HL-60 (cell line): ENCODE measurements at regions not wholly inside any gene's neighbourhood (a gene's known extent, or its start where the extent isn't known, plus 50 kb on each side); places are given as distances from the start of the nearest gene placed in this dataset.

Experiments used
- DNase-seq, 2 experiments: peaks; one replicate each; pipeline ENCODE4 v3.0.0-alpha.2; 2010 to 2020; ENCODE audit warnings: low read depth in 1 of 2, low spot score in 1 of 2
- H3K27ac ChIP-seq: fragments of 250-450 bp; sonication (Bioruptor Pico); replicated peaks from 2 replicates; pipeline ENCODE4 v1.5.1; 2020; ENCODE audit warnings: mild to moderate bottlenecking, moderate library complexity
- H3K27me3 ChIP-seq: fragments of 250-450 bp; sonication (Bioruptor Pico); 2 replicates; pipeline ENCODE4 v1.5.1; 2021; ENCODE audit warnings: mild to moderate bottlenecking, moderate library complexity; ENCODE audit not compliant: insufficient read depth, poor library complexity, severe bottlenecking
- H3K4me3 ChIP-seq: replicated peaks from 2 replicates; pipeline ENCODE4 v1.5.1; 2011; ENCODE audit warnings: mild to moderate bottlenecking, control low read depth, low read length; ENCODE audit not compliant: insufficient read depth
- GABPA ChIP-seq: IDR thresholded peaks from 2 replicates; pipeline ENCODE4 v1.6.1; 2012; ENCODE audit warnings: low read depth
- POLR2AphosphoS5 ChIP-seq: IDR thresholded peaks from 2 replicates; pipeline ENCODE4 v1.6.1; 2012; ENCODE audit warnings: low read depth
- SPI1 ChIP-seq: IDR thresholded peaks from 2 replicates; pipeline ENCODE4 v1.6.1; 2012; ENCODE audit warnings: low read depth, mild to moderate bottlenecking, borderline replicate concordance
- TF ChIP-seq, protein P1 (sequence below): IDR thresholded peaks from 2 replicates; pipeline ENCODE4 v1.6.1; 2012; ENCODE audit warnings: low read depth; ENCODE audit not compliant: insufficient replicate concordance
- TF ChIP-seq, protein P2 (sequence below): IDR thresholded peaks from one replicate; pipeline ENCODE4 v1.5.1; 2011; ENCODE audit warnings: low read length, control low read depth, inconsistent platforms; ENCODE audit not compliant: insufficient read depth

DNA sequence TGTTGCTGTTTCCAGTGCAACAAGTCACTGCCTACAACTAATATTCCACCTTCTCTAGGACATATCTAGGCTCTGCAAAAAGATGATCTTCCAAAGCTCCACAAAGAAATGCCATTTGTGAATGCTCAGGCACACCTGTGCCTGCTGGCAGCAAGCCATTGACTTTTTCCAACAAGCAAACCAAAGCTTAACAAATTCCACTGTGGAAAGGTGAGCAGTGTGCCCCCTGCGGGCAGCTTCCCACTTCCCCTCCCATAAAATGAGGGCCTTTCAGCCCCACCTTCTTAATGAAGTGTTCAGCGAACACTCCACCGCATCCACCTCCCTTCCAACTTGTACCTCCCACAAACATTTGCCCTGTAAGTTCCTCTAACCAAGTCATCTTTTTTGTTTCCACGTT lies 157.5 kb upstream of the SLC24A5 start:
- TF ChIP-seq POLR2AphosphoS5 (no peak), SPI1 (no peak; the same call in 1 of the 2 replicates), GABPA (no peak)
- TF ChIP-seq, protein P1, sequence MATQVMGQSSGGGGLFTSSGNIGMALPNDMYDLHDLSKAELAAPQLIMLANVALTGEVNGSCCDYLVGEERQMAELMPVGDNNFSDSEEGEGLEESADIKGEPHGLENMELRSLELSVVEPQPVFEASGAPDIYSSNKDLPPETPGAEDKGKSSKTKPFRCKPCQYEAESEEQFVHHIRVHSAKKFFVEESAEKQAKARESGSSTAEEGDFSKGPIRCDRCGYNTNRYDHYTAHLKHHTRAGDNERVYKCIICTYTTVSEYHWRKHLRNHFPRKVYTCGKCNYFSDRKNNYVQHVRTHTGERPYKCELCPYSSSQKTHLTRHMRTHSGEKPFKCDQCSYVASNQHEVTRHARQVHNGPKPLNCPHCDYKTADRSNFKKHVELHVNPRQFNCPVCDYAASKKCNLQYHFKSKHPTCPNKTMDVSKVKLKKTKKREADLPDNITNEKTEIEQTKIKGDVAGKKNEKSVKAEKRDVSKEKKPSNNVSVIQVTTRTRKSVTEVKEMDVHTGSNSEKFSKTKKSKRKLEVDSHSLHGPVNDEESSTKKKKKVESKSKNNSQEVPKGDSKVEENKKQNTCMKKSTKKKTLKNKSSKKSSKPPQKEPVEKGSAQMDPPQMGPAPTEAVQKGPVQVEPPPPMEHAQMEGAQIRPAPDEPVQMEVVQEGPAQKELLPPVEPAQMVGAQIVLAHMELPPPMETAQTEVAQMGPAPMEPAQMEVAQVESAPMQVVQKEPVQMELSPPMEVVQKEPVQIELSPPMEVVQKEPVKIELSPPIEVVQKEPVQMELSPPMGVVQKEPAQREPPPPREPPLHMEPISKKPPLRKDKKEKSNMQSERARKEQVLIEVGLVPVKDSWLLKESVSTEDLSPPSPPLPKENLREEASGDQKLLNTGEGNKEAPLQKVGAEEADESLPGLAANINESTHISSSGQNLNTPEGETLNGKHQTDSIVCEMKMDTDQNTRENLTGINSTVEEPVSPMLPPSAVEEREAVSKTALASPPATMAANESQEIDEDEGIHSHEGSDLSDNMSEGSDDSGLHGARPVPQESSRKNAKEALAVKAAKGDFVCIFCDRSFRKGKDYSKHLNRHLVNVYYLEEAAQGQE, result no peak
- TF ChIP-seq, protein P2, sequence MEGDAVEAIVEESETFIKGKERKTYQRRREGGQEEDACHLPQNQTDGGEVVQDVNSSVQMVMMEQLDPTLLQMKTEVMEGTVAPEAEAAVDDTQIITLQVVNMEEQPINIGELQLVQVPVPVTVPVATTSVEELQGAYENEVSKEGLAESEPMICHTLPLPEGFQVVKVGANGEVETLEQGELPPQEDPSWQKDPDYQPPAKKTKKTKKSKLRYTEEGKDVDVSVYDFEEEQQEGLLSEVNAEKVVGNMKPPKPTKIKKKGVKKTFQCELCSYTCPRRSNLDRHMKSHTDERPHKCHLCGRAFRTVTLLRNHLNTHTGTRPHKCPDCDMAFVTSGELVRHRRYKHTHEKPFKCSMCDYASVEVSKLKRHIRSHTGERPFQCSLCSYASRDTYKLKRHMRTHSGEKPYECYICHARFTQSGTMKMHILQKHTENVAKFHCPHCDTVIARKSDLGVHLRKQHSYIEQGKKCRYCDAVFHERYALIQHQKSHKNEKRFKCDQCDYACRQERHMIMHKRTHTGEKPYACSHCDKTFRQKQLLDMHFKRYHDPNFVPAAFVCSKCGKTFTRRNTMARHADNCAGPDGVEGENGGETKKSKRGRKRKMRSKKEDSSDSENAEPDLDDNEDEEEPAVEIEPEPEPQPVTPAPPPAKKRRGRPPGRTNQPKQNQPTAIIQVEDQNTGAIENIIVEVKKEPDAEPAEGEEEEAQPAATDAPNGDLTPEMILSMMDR, result no peak
- DNase-seq, result peak in 1 of 2 experiments; percentile 29

DNA sequence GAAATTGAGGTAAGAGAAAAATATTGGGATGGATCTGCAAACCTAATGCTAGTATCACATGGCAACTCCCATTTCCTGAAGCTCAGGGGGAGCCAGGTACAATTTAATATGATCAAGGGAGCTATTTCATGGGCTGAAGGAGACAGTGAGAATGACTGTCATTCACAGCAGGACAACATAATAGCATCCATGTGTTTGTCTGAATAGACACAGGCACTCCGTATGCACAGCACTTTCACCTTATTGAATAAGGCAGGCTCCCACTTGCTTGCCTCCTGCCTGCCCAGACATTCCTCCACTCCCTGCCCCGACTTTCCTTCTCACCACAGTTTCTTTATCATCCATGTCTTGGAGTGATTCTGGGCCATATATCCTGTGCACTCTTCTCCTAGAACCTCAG lies 156.6 kb upstream of the SLC24A5 start:
- DNase-seq, result no peak
- TF ChIP-seq GABPA, result no peak
- no peak overlapping the region for H3K27ac ChIP-seq
- H3K27me3 ChIP-seq, result no peaks in the 10 kb centered on the region
- no peak overlapping the region for H3K4me3 ChIP-seq

More for the DNA sequence above, 157.5 kb upstream of the SLC24A5 start:
- Histone ChIP-seq H3K27me3 (no peaks in the 10 kb centered on the region), H3K27ac (peak overlapping the region; percentile 20; the same call in 1 of the 2 replicates), H3K4me3 (no peak overlapping the region)

DNA sequence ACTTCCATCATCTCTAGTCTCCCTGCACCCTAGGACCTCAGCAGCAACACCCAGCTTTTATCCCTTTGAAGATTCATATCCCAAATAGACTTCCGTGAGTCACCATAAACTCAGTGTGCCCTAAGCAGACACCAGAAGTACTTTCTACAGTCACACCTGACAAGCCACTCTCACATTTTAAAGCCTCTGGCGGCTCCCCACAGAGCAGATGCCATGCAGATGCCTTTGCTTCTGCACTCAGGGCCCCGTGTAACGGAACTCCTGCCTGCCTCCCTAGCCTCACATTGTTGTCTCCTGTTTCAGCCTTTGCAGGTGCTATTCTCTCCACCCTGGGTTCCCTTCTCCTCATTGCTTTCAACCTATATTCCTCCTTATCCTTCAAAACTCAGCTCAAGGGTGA lies 155.5 kb upstream of the SLC24A5 start:
- H3K4me3 ChIP-seq, result no peak overlapping the region
- no peaks in the 10 kb centered on the region for H3K27me3 ChIP-seq
- TF ChIP-seq, protein P2, result no peak
- TF ChIP-seq GABPA (no peak), SPI1 (no peak), POLR2AphosphoS5 (no peak)
- TF ChIP-seq, protein P1, result no peak
- no peak for DNase-seq
- H3K27ac ChIP-seq, result no peak overlapping the region

DNA sequence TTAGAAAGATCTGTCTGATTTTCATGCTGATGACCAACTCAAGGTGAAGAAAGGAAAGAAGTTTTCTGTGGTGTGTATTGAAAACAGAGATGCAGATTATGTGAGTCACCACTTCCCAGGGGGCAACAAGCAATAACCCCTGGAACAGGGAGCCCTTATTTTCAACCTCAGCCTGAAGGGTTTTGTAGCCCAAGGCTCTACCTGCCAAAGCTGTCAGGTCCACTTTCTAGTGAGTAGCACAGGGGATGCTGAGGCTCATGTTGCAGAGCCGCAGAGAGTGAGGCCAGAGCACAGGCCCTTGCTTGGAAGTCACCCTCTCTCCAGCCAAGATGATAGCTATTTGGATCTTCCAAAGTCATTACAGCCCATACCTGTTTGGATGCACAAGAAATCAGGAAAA lies 152.2 kb upstream of the SLC24A5 start:
- no peak overlapping the region for H3K27ac ChIP-seq
- no peak overlapping the region for H3K4me3 ChIP-seq
- H3K27me3 ChIP-seq, result no peaks in the 10 kb centered on the region
- TF ChIP-seq POLR2AphosphoS5, result no peak
- TF ChIP-seq, protein P2, result no peak
- TF ChIP-seq, protein P1, result no peak
- TF ChIP-seq SPI1, result no peak
- TF ChIP-seq GABPA, result no peak
- no peak for DNase-seq
